Spleen (tissue), 7 donors: ENCODE measurements at regions not wholly inside any gene's neighbourhood (a gene's known extent, or its start where the extent isn't known, plus 50 kb on each side); places are given as distances from the start of the nearest gene placed in this dataset.

Experiments
- POLR2A ChIP-seq, 3 donors: fragments of 450-650 bp; IDR thresholded peaks; one replicate each; pipeline ENCODE4 v1.5.1; 2017; ENCODE audit warnings: antibody characterized with exemption in 3 of 3, mild to moderate bottlenecking in 1 of 3
- POLR2AphosphoS5 ChIP-seq, 3 donors: sonication (generic); formaldehyde crosslinking; IDR thresholded peaks; one replicate each; pipeline ENCODE4 v1.5.1; 2017; ENCODE audit warnings: antibody characterized with exemption in 3 of 3
- TF ChIP-seq, protein P1 (sequence below), 11 experiments: fragments of 200-600 bp in 7 of 11; fragments of 450-650 bp in 4 of 11; sonication (generic) in 4 of 11; IDR thresholded peaks in 8 of 11; conservative IDR thresholded peaks in 3 of 11; 1 replicate in 7 of 11; 2 replicates in 4 of 11; pipeline versions ENCODE4 v1.4.0 to v1.8.0; 2016 to 2021; ENCODE audit warnings: antibody characterized with exemption in 11 of 11, inconsistent platforms in 4 of 11, mild to moderate bottlenecking in 1 of 11
- donor health status: DM: no; HTN: no; CAD: no; lungs with moderate emphysema.
- donor health status: DM: no; HTN: no; CAD: no.
- donor health status: DM: no; HTN: no; CAD: no.

GRCh38 chr11:127528297-127528696 lies 527.7 kb upstream of the KIRREL3 start:
- TF ChIP-seq, protein P1, sequence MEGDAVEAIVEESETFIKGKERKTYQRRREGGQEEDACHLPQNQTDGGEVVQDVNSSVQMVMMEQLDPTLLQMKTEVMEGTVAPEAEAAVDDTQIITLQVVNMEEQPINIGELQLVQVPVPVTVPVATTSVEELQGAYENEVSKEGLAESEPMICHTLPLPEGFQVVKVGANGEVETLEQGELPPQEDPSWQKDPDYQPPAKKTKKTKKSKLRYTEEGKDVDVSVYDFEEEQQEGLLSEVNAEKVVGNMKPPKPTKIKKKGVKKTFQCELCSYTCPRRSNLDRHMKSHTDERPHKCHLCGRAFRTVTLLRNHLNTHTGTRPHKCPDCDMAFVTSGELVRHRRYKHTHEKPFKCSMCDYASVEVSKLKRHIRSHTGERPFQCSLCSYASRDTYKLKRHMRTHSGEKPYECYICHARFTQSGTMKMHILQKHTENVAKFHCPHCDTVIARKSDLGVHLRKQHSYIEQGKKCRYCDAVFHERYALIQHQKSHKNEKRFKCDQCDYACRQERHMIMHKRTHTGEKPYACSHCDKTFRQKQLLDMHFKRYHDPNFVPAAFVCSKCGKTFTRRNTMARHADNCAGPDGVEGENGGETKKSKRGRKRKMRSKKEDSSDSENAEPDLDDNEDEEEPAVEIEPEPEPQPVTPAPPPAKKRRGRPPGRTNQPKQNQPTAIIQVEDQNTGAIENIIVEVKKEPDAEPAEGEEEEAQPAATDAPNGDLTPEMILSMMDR (IDR thresholded peaks at IDR 0.05 in 8 of 11, conservative IDR thresholded peaks at IDR 0.05 in 3 of 11): no peak
- TF ChIP-seq POLR2AphosphoS5 (IDR thresholded peaks at IDR 0.05): no peak
- TF ChIP-seq POLR2A (IDR thresholded peaks at IDR 0.05): no peak
